ENCODE measurements at regions not wholly inside any gene's neighbourhood (a gene's known extent, or its start where the extent isn't known, plus 50 kb on each side); places are given as distances from the start of the nearest gene placed in this dataset.
"Not testable (repeated sequence)": the region's sequence is repeated elsewhere in the genome, so short reads cannot be mapped to it uniquely, and the experiment has no call there.

- H3K4me3 Mint-ChIP-seq; H3K4me1 Mint-ChIP-seq; H3K27ac Mint-ChIP-seq; DNase-seq; H3K27me3 Mint-ChIP-seq (ENCODE audit: low read depth, poor library complexity): not testable (repeated sequence)
- Mint-ChIP-seq H3K9me3 (peaks cover 13% of the 10 kb centered on the region), H3K36me3 (ENCODE audit: low read depth) (peaks cover 28% of the 10 kb centered on the region)
Measured at GRCh38 chr9:95391271-95391670, 73.8 kb upstream of the FANCC start.

GRCh38 chr9:95389373-95389772 lies 71.9 kb upstream of the FANCC start:
- no peak for TF ChIP-seq CTCF (IDR thresholded peaks at IDR 0.05)
- no peaks in the 10 kb centered on the region for H3K9me3 Mint-ChIP-seq
- peaks cover 12% of the 10 kb centered on the region for H3K36me3 Mint-ChIP-seq (ENCODE audit: low read depth)
- H3K27ac Mint-ChIP-seq: peak overlapping the region; percentile 15
- H3K4me3 Mint-ChIP-seq: no peak overlapping the region
- no peak for DNase-seq
- peaks cover 13% of the 10 kb centered on the region for H3K4me1 Mint-ChIP-seq
- H3K27me3 Mint-ChIP-seq (ENCODE audit: low read depth, poor library complexity): peaks cover 6% of the 10 kb centered on the region

- no peak for DNase-seq
- Mint-ChIP-seq H3K27ac (no peak overlapping the region), H3K27me3 (ENCODE audit: low read depth, poor library complexity) (peaks cover 6% of the 10 kb centered on the region), H3K4me1 (peaks cover 16% of the 10 kb centered on the region), H3K9me3 (no peaks in the 10 kb centered on the region), H3K36me3 (ENCODE audit: low read depth) (no peaks in the 10 kb centered on the region), H3K4me3 (no peak overlapping the region)
- TF ChIP-seq CTCF (IDR thresholded peaks at IDR 0.05): no peak
Measured at GRCh38 chr9:95386843-95387242, 69.3 kb upstream of the FANCC start.

GRCh38 chr9:95385521-95385920 lies 68.0 kb upstream of the FANCC start:
- Mint-ChIP-seq H3K4me3 (no peak overlapping the region), H3K4me1 (peaks cover 24% of the 10 kb centered on the region), H3K27ac (no peak overlapping the region), H3K9me3 (no peaks in the 10 kb centered on the region), H3K27me3 (ENCODE audit: low read depth, poor library complexity) (peaks cover 6% of the 10 kb centered on the region), H3K36me3 (ENCODE audit: low read depth) (no peaks in the 10 kb centered on the region)
- no peak for DNase-seq
- no peak for TF ChIP-seq CTCF (IDR thresholded peaks at IDR 0.05)

- no peak for DNase-seq
- no peak overlapping the region for H3K27ac Mint-ChIP-seq
- TF ChIP-seq CTCF (IDR thresholded peaks at IDR 0.05): no peak
- H3K4me1 Mint-ChIP-seq: peaks cover 18% of the 10 kb centered on the region
- no peak overlapping the region for H3K4me3 Mint-ChIP-seq
- peaks cover 6% of the 10 kb centered on the region for H3K27me3 Mint-ChIP-seq (ENCODE audit: low read depth, poor library complexity)
- H3K9me3 Mint-ChIP-seq: peaks cover under 1% of the 10 kb centered on the region
- no peaks in the 10 kb centered on the region for H3K36me3 Mint-ChIP-seq (ENCODE audit: low read depth)
Measured at GRCh38 chr9:95383845-95384244, 66.3 kb upstream of the FANCC start.

GRCh38 chr9:95383185-95383676 lies 65.7 kb upstream of the FANCC start:
- Mint-ChIP-seq H3K27me3 (ENCODE audit: low read depth, poor library complexity) (peaks cover 6% of the 10 kb centered on the region), H3K9me3 (peaks cover 5% of the 10 kb centered on the region), H3K4me3 (no peak overlapping the region), H3K36me3 (ENCODE audit: low read depth) (no peaks in the 10 kb centered on the region), H3K27ac (no peak overlapping the region), H3K4me1 (peaks cover 18% of the 10 kb centered on the region)
- no peak for DNase-seq
- TF ChIP-seq CTCF (IDR thresholded peaks at IDR 0.05): no peak

Measured in nephron progenitor cell (in vitro differentiated cells).